NCI-H1048 (cell line): ENCODE measurements at regions not wholly inside any gene's neighbourhood (a gene's known extent, or its start where the extent isn't known, plus 50 kb on each side); places are given as distances from the start of the nearest gene placed in this dataset.
"Not testable (repeated sequence)": the region's sequence is repeated elsewhere in the genome, so short reads cannot be mapped to it uniquely, and the experiment has no call there.

Source experiments
- DNase-seq: peaks from one replicate; lab custom pipeline; 2025; lab: John Stamatoyannopoulos, UW

- no peak for DNase-seq
These were observed 100.0 kb upstream of the CITED2 start for GRCh38 chr6:139474145-139475108.

GRCh38 chr6:139473731-139474130, 99.3 kb upstream of the CITED2 start:
- DNase-seq: no peak

- DNase-seq: no peak
These were observed 98.8 kb upstream of the CITED2 start for GRCh38 chr6:139473231-139473701.

GRCh38 chr6:139472351-139473015, 98.0 kb upstream of the CITED2 start:
- no peak for DNase-seq

GRCh38 chr6:139470997-139471396, 96.5 kb upstream of the CITED2 start:
- no peak for DNase-seq

GRCh38 chr6:139468178-139468819, 93.9 kb upstream of the CITED2 start:
- DNase-seq: no peak

- DNase-seq: no peak
These were observed 83.0 kb upstream of the CITED2 start for GRCh38 chr6:139457476-139457875.

- no peak for DNase-seq
These were observed 77.9 kb upstream of the CITED2 start for GRCh38 chr6:139452148-139452876.

- DNase-seq: no peak
These were observed 75.2 kb upstream of the CITED2 start for GRCh38 chr6:139449611-139450000.

- no peak for DNase-seq
These were observed 74.7 kb upstream of the CITED2 start for GRCh38 chr6:139448998-139449610.

- DNase-seq: no peak
These were observed 73.7 kb upstream of the CITED2 start for GRCh38 chr6:139448051-139448649.

- DNase-seq: no peak
These were observed 73.2 kb upstream of the CITED2 start for GRCh38 chr6:139447656-139447975.

- DNase-seq: no peak
These were observed 72.6 kb upstream of the CITED2 start for GRCh38 chr6:139446768-139447655.

GRCh38 chr6:139446138-139446715, 71.8 kb upstream of the CITED2 start:
- DNase-seq: no peak

GRCh38 chr6:139444273-139444787, 69.9 kb upstream of the CITED2 start:
- DNase-seq: not testable (repeated sequence)

- no peak for DNase-seq
These were observed 69.0 kb upstream of the CITED2 start for GRCh38 chr6:139443231-139444112.

GRCh38 chr6:139442188-139442671, 67.8 kb upstream of the CITED2 start:
- no peak for DNase-seq

- DNase-seq: no peak
These were observed 64.9 kb upstream of the CITED2 start for GRCh38 chr6:139439349-139439748.
